IPS-NIHi7 (cell line): ENCODE measurements at regions not wholly inside any gene's neighbourhood (a gene's known extent, or its start where the extent isn't known, plus 50 kb on each side); places are given as distances from the start of the nearest gene placed in this dataset.

Experiments
- DNase-seq: peaks from one replicate; pipeline ENCODE4 v3.0.0; 2012; ENCODE audit warnings: mixed read lengths; ENCODE audit errors: extremely low spot score

- no peak for DNase-seq
These were observed 115.5 kb downstream of the TWIST2 start for GRCh38 chr2:238963161-238963970.

- DNase-seq: no peak
These were observed 116.1 kb downstream of the TWIST2 start for GRCh38 chr2:238963971-238964328.

- no peak for DNase-seq
These were observed 116.7 kb downstream of the TWIST2 start for GRCh38 chr2:238964544-238965067.

GRCh38 chr2:238965371-238966071 is 117.6 kb downstream of the TWIST2 start:
- DNase-seq: no peak

GRCh38 chr2:238966072-238966937 is 118.4 kb downstream of the TWIST2 start:
- DNase-seq: no peak

GRCh38 chr2:238967031-238967977 is 119.4 kb downstream of the TWIST2 start:
- DNase-seq: peak; percentile 59

GRCh38 chr2:238967978-238968360 is 120.1 kb downstream of the TWIST2 start:
- no peak for DNase-seq

GRCh38 chr2:238968616-238969384 is 120.9 kb downstream of the TWIST2 start:
- no peak for DNase-seq

GRCh38 chr2:238969857-238970256 is 122.0 kb downstream of the TWIST2 start:
- no peak for DNase-seq

- DNase-seq: peak; percentile 92
These were observed 122.7 kb downstream of the TWIST2 start for GRCh38 chr2:238970553-238971081.

- no peak for DNase-seq
These were observed 123.6 kb downstream of the TWIST2 start for GRCh38 chr2:238971318-238972145.

GRCh38 chr2:238972146-238972445 is 124.2 kb downstream of the TWIST2 start:
- DNase-seq: no peak

- no peak for DNase-seq
These were observed 125.3 kb downstream of the TWIST2 start for GRCh38 chr2:238973038-238973739.

- no peak for DNase-seq
These were observed 126.2 kb downstream of the TWIST2 start for GRCh38 chr2:238974081-238974480.

- peak; percentile 70 for DNase-seq
These were observed 126.7 kb downstream of the TWIST2 start for GRCh38 chr2:238974501-238975166.

- no peak for DNase-seq
These were observed 127.5 kb downstream of the TWIST2 start for GRCh38 chr2:238975408-238975807.

GRCh38 chr2:238978497-238978896 is 130.6 kb downstream of the TWIST2 start:
- no peak for DNase-seq

- no peak for DNase-seq
These were observed 131.8 kb downstream of the TWIST2 start for GRCh38 chr2:238979636-238980035.
